GM18517 (cell line): ENCODE measurements at regions not wholly inside any gene's neighbourhood (a gene's known extent, or its start where the extent isn't known, plus 50 kb on each side); places are given as distances from the start of the nearest gene placed in this dataset.
"Not testable (repeated sequence)": the region's sequence is repeated elsewhere in the genome, so short reads cannot be mapped to it uniquely, and the experiment has no call there.

Experiments used
- ATAC-seq: cut with Tn5 transposase; IDR thresholded peaks from one replicate; pipeline ENCODE4 v1.9.1; 2021; ENCODE audit warnings: mild to moderate bottlenecking, moderate library complexity; ENCODE audit not compliant: unreplicated experiment

GRCh38 chr16:76716251-76716650 is 439.1 kb downstream of the CNTNAP4 start:
- not testable (repeated sequence) for ATAC-seq

GRCh38 chr16:76724181-76724580 is 447.0 kb downstream of the CNTNAP4 start:
- ATAC-seq: no peak

- no peak for ATAC-seq
Measured at GRCh38 chr16:76729525-76729924, 452.3 kb downstream of the CNTNAP4 start.

- ATAC-seq: no peak
Measured at GRCh38 chr16:76732894-76733293, 455.7 kb downstream of the CNTNAP4 start.

- no peak for ATAC-seq
Measured at GRCh38 chr16:76741623-76742022, 449.4 kb upstream of the MON1B start.

- ATAC-seq: no peak
Measured at GRCh38 chr16:76748461-76749348, 442.3 kb upstream of the MON1B start.

- no peak for ATAC-seq
Measured at GRCh38 chr16:76749780-76750375, 441.1 kb upstream of the MON1B start.

GRCh38 chr16:76755496-76755895 is 435.5 kb upstream of the MON1B start:
- ATAC-seq: no peak

GRCh38 chr16:76756423-76756822 is 434.6 kb upstream of the MON1B start:
- ATAC-seq: no peak

- ATAC-seq: no peak
Measured at GRCh38 chr16:76756951-76757350, 434.0 kb upstream of the MON1B start.

GRCh38 chr16:76766538-76766937 is 424.5 kb upstream of the MON1B start:
- no peak for ATAC-seq

- no peak for ATAC-seq
Measured at GRCh38 chr16:76768316-76768715, 422.7 kb upstream of the MON1B start.

- no peak for ATAC-seq
Measured at GRCh38 chr16:76768948-76769347, 422.0 kb upstream of the MON1B start.

- no peak for ATAC-seq
Measured at GRCh38 chr16:76771216-76771615, 419.8 kb upstream of the MON1B start.

- ATAC-seq: no peak
Measured at GRCh38 chr16:76777721-76778465, 413.1 kb upstream of the MON1B start.

- ATAC-seq: no peak
Measured at GRCh38 chr16:76780556-76780955, 410.4 kb upstream of the MON1B start.

GRCh38 chr16:76784530-76784929 is 406.5 kb upstream of the MON1B start:
- ATAC-seq: no peak

- no peak for ATAC-seq
Measured at GRCh38 chr16:76787394-76787793, 403.6 kb upstream of the MON1B start.

- no peak for ATAC-seq
Measured at GRCh38 chr16:76791151-76791550, 399.8 kb upstream of the MON1B start.

GRCh38 chr16:76796416-76796815 is 394.6 kb upstream of the MON1B start:
- no peak for ATAC-seq

- no peak for ATAC-seq
Measured at GRCh38 chr16:76796978-76797377, 394.0 kb upstream of the MON1B start.

GRCh38 chr16:76797457-76797856 is 393.5 kb upstream of the MON1B start:
- no peak for ATAC-seq
